Esophagus squamous epithelium (tissue), 5 donors: ENCODE measurements at regions not wholly inside any gene's neighbourhood (a gene's known extent, or its start where the extent isn't known, plus 50 kb on each side); places are given as distances from the start of the nearest gene placed in this dataset.

Experiments used
- DNase-seq: peaks from one replicate; lab custom pipeline; 2025; lab: John Stamatoyannopoulos, UW
- H3K27ac ChIP-seq, 4 donors: fragments of 200-600 bp; sonication (generic); one replicate each; pipeline ENCODE4 v1.5.1; 2016 to 2019; ENCODE audit warnings: mild to moderate bottlenecking in 1 of 4
- H3K27me3 ChIP-seq, 4 donors: fragments of 200-600 bp; sonication (generic); 1 replicate in 3 of 4; 2 replicates in 1 of 4; pipeline versions ENCODE4 v1.5.1 to v1.6.0; 2017 to 2021; ENCODE audit warnings: antibody characterized with exemption in 1 of 4
- H3K36me3 ChIP-seq, 3 donors: fragments of 200-600 bp; sonication (generic); one replicate each; pipeline ENCODE4 v1.5.1; 2016 to 2019
- H3K4me1 ChIP-seq, 3 donors: fragments of 200-600 bp; sonication (generic); one replicate each; pipeline ENCODE4 v1.5.1; 2017 to 2019
- H3K4me3 ChIP-seq, 4 donors: fragments of 200-600 bp; sonication (generic); 1 replicate in 3 of 4; 2 replicates in 1 of 4; pipeline ENCODE4 v1.5.1; 2016 to 2019; ENCODE audit warnings: mild to moderate bottlenecking in 2 of 4, moderate library complexity in 1 of 4
- H3K9me3 ChIP-seq, 3 donors: fragments of 200-600 bp; sonication (generic); one replicate each; pipeline ENCODE4 v1.5.1; 2016 to 2019
- CTCF ChIP-seq, 6 experiments: fragments of 450-650 bp in 4 of 6; fragments of 200-600 bp in 2 of 6; sonication (generic) in 2 of 6; IDR thresholded peaks; one replicate each; pipeline ENCODE4 v1.5.1; 2016 to 2019; ENCODE audit warnings: antibody characterized with exemption in 6 of 6, mild to moderate bottlenecking in 4 of 6, moderate library complexity in 4 of 6
- POLR2A ChIP-seq, 4 donors: fragments of 450-650 bp; IDR thresholded peaks; one replicate each; pipeline ENCODE4 v1.6.1; 2017; ENCODE audit warnings: antibody characterized with exemption in 4 of 4, mild to moderate bottlenecking in 4 of 4, moderate library complexity in 3 of 4
- WGBS, 2 donors: methylation state at CpG; one replicate each; pipeline ENCODE4 v1.1.5; 2018; 5-methylcytosine and 5-hydroxymethylcytosine counted together
- intact Hi-C: fragments of 100-400 bp; cut with DNase I; formaldehyde crosslinking; loops from one replicate; pipeline ENCODE4 v1.15.0; 2022
- donor health status: DM: yes; HTN: yes; CAD: no.

- H3K27me3 ChIP-seq: no peaks in the 10 kb centered on the region
- H3K9me3 ChIP-seq: no peaks in the 10 kb centered on the region
- H3K4me3 ChIP-seq: no peak overlapping the region
- peaks cover 15 to 34% (median 18%) of the 10 kb centered on the region in 3 donors for H3K4me1 ChIP-seq
- TF ChIP-seq CTCF (IDR thresholded peaks at IDR 0.05) (no peak), POLR2A (IDR thresholded peaks at IDR 0.05) (no peak)
- intact Hi-C loops: no loop called here
- DNase-seq: no peak
- WGBS, 2 donors: 74 to 85% methylated on average over 11 to 14 of the region's 18 CpGs
- H3K27ac ChIP-seq: no peak overlapping the region
- no peaks in the 10 kb centered on the region for H3K36me3 ChIP-seq
These were observed 231.9 kb downstream of the BCL11B start for GRCh38 chr14:99040052-99040451.

GRCh38 chr14:99040711-99041110 is 231.3 kb downstream of the BCL11B start:
- peaks cover 10 to 28% (median 12%) of the 10 kb centered on the region in 3 donors for H3K4me1 ChIP-seq
- intact Hi-C loops: no loop called here
- WGBS, 2 donors: 88 to 94% methylated on average over 13 to 16 of the region's 17 CpGs
- no peak overlapping the region for H3K4me3 ChIP-seq
- TF ChIP-seq POLR2A (IDR thresholded peaks at IDR 0.05): no peak
- TF ChIP-seq CTCF (IDR thresholded peaks at IDR 0.05): no peak
- no peaks in the 10 kb centered on the region for H3K36me3 ChIP-seq
- no peak for DNase-seq
- no peaks in the 10 kb centered on the region for H3K9me3 ChIP-seq
- no peaks in the 10 kb centered on the region for H3K27me3 ChIP-seq
- H3K27ac ChIP-seq: no peak overlapping the region

- H3K4me3 ChIP-seq: no peak overlapping the region
- peaks cover 5 to 22% (median 6%) of the 10 kb centered on the region in 3 donors for H3K4me1 ChIP-seq
- WGBS, 2 donors: 84 to 87% methylated on average over 4 to 7 of the region's 8 CpGs
- intact Hi-C loops: no loop called here
- no peaks in the 10 kb centered on the region for H3K36me3 ChIP-seq
- no peaks in the 10 kb centered on the region for H3K9me3 ChIP-seq
- no peak overlapping the region for H3K27ac ChIP-seq
- TF ChIP-seq CTCF (IDR thresholded peaks at IDR 0.05) (no peak), POLR2A (IDR thresholded peaks at IDR 0.05) (no peak)
- no peaks in the 10 kb centered on the region for H3K27me3 ChIP-seq
- DNase-seq: no peak
These were observed 230.7 kb downstream of the BCL11B start for GRCh38 chr14:99041141-99041819.

GRCh38 chr14:99041820-99042174 is 230.2 kb downstream of the BCL11B start:
- Histone ChIP-seq H3K36me3 (no peaks in the 10 kb centered on the region), H3K4me1 (peaks cover under 1 to 17% (median 4%) of the 10 kb centered on the region in 3 donors), H3K27ac (no peak overlapping the region), H3K27me3 (no peaks in the 10 kb centered on the region), H3K9me3 (no peaks in the 10 kb centered on the region), H3K4me3 (no peak overlapping the region)
- DNase-seq: no peak
- WGBS, 2 donors: 93 to 97% methylated on average over 5 of the region's 5 CpGs
- TF ChIP-seq CTCF (IDR thresholded peaks at IDR 0.05) (no peak), POLR2A (IDR thresholded peaks at IDR 0.05) (no peak)
- intact Hi-C loops: no loop called here

- Histone ChIP-seq H3K4me3 (no peak overlapping the region), H3K4me1 (peaks cover 0 to 15% (median 4%) of the 10 kb centered on the region in 3 donors), H3K27ac (no peak overlapping the region), H3K36me3 (no peaks in the 10 kb centered on the region), H3K27me3 (no peaks in the 10 kb centered on the region), H3K9me3 (no peaks in the 10 kb centered on the region)
- TF ChIP-seq CTCF (IDR thresholded peaks at IDR 0.05): no peak
- TF ChIP-seq POLR2A (IDR thresholded peaks at IDR 0.05): no peak
- WGBS, 2 donors: 83 to 87% methylated on average over 7 to 8 of the region's 19 CpGs
- no peak for DNase-seq
- intact Hi-C loops: no loop called here
These were observed 229.4 kb downstream of the BCL11B start for GRCh38 chr14:99042381-99043266.
